ENCODE measurements at regions not wholly inside any gene's neighbourhood (a gene's known extent, or its start where the extent isn't known, plus 50 kb on each side); places are given as distances from the start of the nearest gene placed in this dataset.
"Not testable (repeated sequence)": the region's sequence is repeated elsewhere in the genome, so short reads cannot be mapped to it uniquely, and the experiment has no call there.

DNA sequence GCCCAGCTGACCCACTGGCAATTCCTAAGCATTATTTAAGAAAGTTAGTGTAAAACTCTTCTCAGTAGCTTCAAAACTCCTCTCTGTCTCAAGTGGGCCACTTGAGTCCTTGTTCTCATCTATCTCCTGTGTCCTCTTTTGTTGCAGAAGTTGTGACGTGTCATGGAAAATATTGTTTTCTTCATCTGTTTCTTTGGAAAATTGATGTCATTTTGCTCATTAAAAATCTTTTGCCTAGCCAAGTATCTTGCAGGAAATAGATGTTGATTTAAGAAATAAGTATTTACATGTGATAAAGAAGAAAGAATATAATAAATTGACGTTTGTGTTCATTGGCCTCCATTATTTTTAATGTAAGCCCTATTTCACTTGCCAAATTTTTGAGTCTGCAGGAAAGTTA lies 1158.4 kb upstream of the SEMA6A start:
- Histone ChIP-seq H3K27me3 (ENCODE audit: control insufficient read depth, insufficient read depth, low read length) (no peaks in the 10 kb centered on the region), H3K9me3 (ENCODE audit: control insufficient read depth, insufficient read depth, low read depth, low read length) (no peaks in the 10 kb centered on the region), H3K4me3 (ENCODE audit: low read depth, low read length) (no peak overlapping the region), H3K36me3 (ENCODE audit: control insufficient read depth, insufficient read depth, low read length) (no peaks in the 10 kb centered on the region), H3K9ac (ENCODE audit: low read length) (no peak overlapping the region), H3K27ac (ENCODE audit: low read depth, low read length) (no peak overlapping the region), H3K4me1 (ENCODE audit: control insufficient read depth, insufficient read depth, low read length) (no peaks in the 10 kb centered on the region)

DNA sequence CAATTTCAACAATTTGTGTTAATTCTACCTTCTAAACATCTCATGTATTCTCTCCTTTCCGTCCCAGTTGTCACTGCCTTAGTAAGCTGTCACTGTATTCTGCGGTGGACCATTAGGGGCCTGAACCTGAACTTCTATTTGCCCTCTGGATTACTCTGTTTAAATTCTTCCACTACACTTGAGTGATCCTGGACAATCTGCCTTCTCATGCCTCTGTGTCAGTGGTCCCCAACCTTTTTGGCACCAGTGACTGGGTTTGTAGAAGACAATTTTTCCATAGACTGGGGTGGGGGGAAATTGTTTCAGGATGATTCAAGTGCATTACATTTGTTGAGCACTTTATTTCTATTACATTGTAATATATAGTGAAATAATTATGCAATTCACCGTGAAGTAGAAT lies 1157.6 kb upstream of the SEMA6A start:
- H3K4me3 ChIP-seq (ENCODE audit: low read depth, low read length) = no peak overlapping the region

DNA sequence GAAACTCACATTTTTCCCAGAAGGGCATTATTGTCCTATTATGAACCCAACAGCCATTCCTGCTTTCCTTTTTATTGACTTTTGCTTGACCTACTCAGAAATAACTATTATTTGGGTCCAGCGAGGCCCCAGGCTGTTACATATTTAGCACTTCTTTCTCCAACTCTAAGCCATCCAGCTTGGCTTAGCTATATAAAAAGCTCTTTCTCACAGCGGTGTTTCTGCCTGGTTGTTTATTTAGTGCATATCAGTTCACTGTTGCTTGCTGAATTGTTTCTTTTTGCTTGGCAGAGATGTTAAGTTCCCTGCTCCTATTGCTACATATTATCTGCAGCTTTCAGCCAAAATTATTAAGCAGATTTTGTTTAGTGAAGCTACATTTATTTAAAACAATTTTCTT lies 1156.8 kb upstream of the SEMA6A start:
- Histone ChIP-seq H3K36me3 (ENCODE audit: control insufficient read depth, insufficient read depth, low read length) (no peaks in the 10 kb centered on the region), H3K27ac (ENCODE audit: low read depth, low read length) (no peak overlapping the region), H3K9ac (ENCODE audit: low read length) (no peak overlapping the region), H3K4me3 (ENCODE audit: low read depth, low read length) (no peak overlapping the region), H3K4me1 (ENCODE audit: control insufficient read depth, insufficient read depth, low read length) (no peaks in the 10 kb centered on the region), H3K27me3 (ENCODE audit: control insufficient read depth, insufficient read depth, low read length) (no peaks in the 10 kb centered on the region), H3K9me3 (ENCODE audit: control insufficient read depth, insufficient read depth, low read depth, low read length) (no peaks in the 10 kb centered on the region)

More for the DNA sequence above, 1157.6 kb upstream of the SEMA6A start:
- no peaks in the 10 kb centered on the region for H3K4me1 ChIP-seq (ENCODE audit: control insufficient read depth, insufficient read depth, low read length)
- H3K27me3 ChIP-seq (ENCODE audit: control insufficient read depth, insufficient read depth, low read length) = no peaks in the 10 kb centered on the region
- no peaks in the 10 kb centered on the region for H3K36me3 ChIP-seq (ENCODE audit: control insufficient read depth, insufficient read depth, low read length)
- H3K9me3 ChIP-seq (ENCODE audit: control insufficient read depth, insufficient read depth, low read depth, low read length) = no peaks in the 10 kb centered on the region
- no peak overlapping the region for H3K9ac ChIP-seq (ENCODE audit: low read length)
- H3K27ac ChIP-seq (ENCODE audit: low read depth, low read length) = no peak overlapping the region

DNA sequence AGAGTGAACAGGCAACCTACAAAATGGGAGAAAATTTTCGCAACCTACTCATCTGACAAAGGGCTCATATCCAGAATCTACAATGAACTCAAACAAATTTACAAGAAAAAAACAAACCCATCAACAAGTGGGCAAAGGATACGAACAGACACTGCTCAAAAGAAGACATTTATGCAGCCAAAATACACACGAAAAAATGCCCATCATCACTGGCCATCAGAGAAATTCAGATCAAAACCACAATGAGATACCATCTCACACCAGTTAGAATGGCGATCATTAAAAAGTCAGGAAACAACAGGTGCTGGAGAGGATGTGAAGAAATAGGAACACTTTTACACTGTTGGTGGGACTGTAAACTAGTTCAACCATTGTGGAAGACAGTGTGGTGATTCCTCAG lies 1146.2 kb upstream of the SEMA6A start:
- H3K4me1 ChIP-seq (ENCODE audit: control insufficient read depth, insufficient read depth, low read length); H3K9ac ChIP-seq (ENCODE audit: low read length); H3K27ac ChIP-seq (ENCODE audit: low read depth, low read length); H3K9me3 ChIP-seq (ENCODE audit: control insufficient read depth, insufficient read depth, low read depth, low read length); H3K4me3 ChIP-seq (ENCODE audit: low read depth, low read length); H3K36me3 ChIP-seq (ENCODE audit: control insufficient read depth, insufficient read depth, low read length); H3K27me3 ChIP-seq (ENCODE audit: control insufficient read depth, insufficient read depth, low read length): not testable (repeated sequence)

- Histone ChIP-seq H3K4me1 (ENCODE audit: control insufficient read depth, insufficient read depth, low read length) (no peaks in the 10 kb centered on the region), H3K9ac (ENCODE audit: low read length) (no peak overlapping the region), H3K9me3 (ENCODE audit: control insufficient read depth, insufficient read depth, low read depth, low read length) (peaks cover 17% of the 10 kb centered on the region; the same call in 1 of the 2 replicates), H3K27ac (ENCODE audit: low read depth, low read length) (no peak overlapping the region), H3K36me3 (ENCODE audit: control insufficient read depth, insufficient read depth, low read length) (no peaks in the 10 kb centered on the region), H3K4me3 (ENCODE audit: low read depth, low read length) (no peak overlapping the region), H3K27me3 (ENCODE audit: control insufficient read depth, insufficient read depth, low read length) (no peaks in the 10 kb centered on the region)
These were observed 1144.8 kb upstream of the SEMA6A start for GRCh38 chr5:117719413-117719812.

GRCh38 chr5:117713585-117714198 lies 1139.1 kb upstream of the SEMA6A start:
- Histone ChIP-seq H3K36me3 (ENCODE audit: control insufficient read depth, insufficient read depth, low read length) (no peaks in the 10 kb centered on the region), H3K9me3 (ENCODE audit: control insufficient read depth, insufficient read depth, low read depth, low read length) (peaks cover 42% of the 10 kb centered on the region), H3K9ac (ENCODE audit: low read length) (no peak overlapping the region), H3K27me3 (ENCODE audit: control insufficient read depth, insufficient read depth, low read length) (no peaks in the 10 kb centered on the region), H3K4me3 (ENCODE audit: low read depth, low read length) (no peak overlapping the region), H3K4me1 (ENCODE audit: control insufficient read depth, insufficient read depth, low read length) (no peaks in the 10 kb centered on the region), H3K27ac (ENCODE audit: low read depth, low read length) (no peak overlapping the region)

- Histone ChIP-seq H3K27ac (ENCODE audit: low read depth, low read length) (no peak overlapping the region), H3K9me3 (ENCODE audit: control insufficient read depth, insufficient read depth, low read depth, low read length) (no peaks in the 10 kb centered on the region), H3K36me3 (ENCODE audit: control insufficient read depth, insufficient read depth, low read length) (no peaks in the 10 kb centered on the region)
These were observed 1126.4 kb upstream of the SEMA6A start for GRCh38 chr5:117701062-117701461.

GRCh38 chr5:117692606-117693005 lies 1118.0 kb upstream of the SEMA6A start:
- H3K27ac ChIP-seq (ENCODE audit: low read depth, low read length) = no peak overlapping the region
- H3K4me1 ChIP-seq (ENCODE audit: control insufficient read depth, insufficient read depth, low read length) = no peaks in the 10 kb centered on the region
- H3K4me3 ChIP-seq (ENCODE audit: low read depth, low read length) = no peak overlapping the region
- H3K36me3 ChIP-seq (ENCODE audit: control insufficient read depth, insufficient read depth, low read length) = no peaks in the 10 kb centered on the region
- H3K9ac ChIP-seq (ENCODE audit: low read length) = no peak overlapping the region
- H3K9me3 ChIP-seq (ENCODE audit: control insufficient read depth, insufficient read depth, low read depth, low read length) = no peaks in the 10 kb centered on the region
- no peaks in the 10 kb centered on the region for H3K27me3 ChIP-seq (ENCODE audit: control insufficient read depth, insufficient read depth, low read length)

More at GRCh38 chr5:117701062-117701461, 1126.4 kb upstream of the SEMA6A start:
- Histone ChIP-seq H3K9ac (ENCODE audit: low read length) (no peak overlapping the region), H3K4me1 (ENCODE audit: control insufficient read depth, insufficient read depth, low read length) (no peaks in the 10 kb centered on the region), H3K4me3 (ENCODE audit: low read depth, low read length) (no peak overlapping the region), H3K27me3 (ENCODE audit: control insufficient read depth, insufficient read depth, low read length) (no peaks in the 10 kb centered on the region)

DNA sequence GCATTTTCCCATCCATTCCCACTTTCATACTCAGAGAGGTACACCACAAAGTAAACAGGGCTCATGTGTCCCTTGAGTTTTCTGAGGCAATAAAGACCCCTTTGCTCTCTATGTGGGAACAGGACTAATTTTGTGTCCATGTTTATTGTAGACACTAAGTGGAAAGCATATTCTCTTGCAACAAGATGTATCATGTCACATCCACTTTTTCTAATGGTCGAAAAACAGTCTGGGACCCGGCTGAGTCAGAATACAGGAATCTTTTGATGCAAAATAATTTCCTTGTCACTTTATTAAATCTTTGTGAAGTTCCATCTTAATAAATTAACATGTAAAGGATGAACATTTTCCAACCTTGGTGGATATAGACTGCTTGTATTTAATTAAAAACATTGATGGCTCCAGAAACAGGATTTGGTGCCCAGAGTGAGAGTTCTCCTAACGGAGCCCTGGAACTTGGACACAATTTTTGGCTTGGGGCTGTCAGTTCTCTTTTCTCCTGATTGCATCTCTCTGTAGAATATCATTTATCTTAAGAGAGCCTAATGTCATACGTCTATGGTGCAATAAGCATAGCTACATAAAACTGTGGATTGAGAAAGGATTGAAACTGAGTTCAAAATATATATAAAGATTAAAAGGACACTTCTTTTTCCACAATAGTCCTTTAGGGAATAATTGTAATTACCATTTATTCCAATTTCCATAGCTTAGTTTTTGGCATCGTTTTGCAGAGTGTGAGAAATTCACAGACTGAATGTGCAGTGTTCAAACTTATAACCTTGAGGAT lies 1116.7 kb upstream of the SEMA6A start:
- Histone ChIP-seq H3K4me1 (ENCODE audit: control insufficient read depth, insufficient read depth, low read length) (no peaks in the 10 kb centered on the region), H3K36me3 (ENCODE audit: control insufficient read depth, insufficient read depth, low read length) (no peaks in the 10 kb centered on the region), H3K27me3 (ENCODE audit: control insufficient read depth, insufficient read depth, low read length) (no peaks in the 10 kb centered on the region), H3K27ac (ENCODE audit: low read depth, low read length) (no peak overlapping the region), H3K9me3 (ENCODE audit: control insufficient read depth, insufficient read depth, low read depth, low read length) (no peaks in the 10 kb centered on the region), H3K9ac (ENCODE audit: low read length) (no peak overlapping the region), H3K4me3 (ENCODE audit: low read depth, low read length) (no peak overlapping the region)

DNA sequence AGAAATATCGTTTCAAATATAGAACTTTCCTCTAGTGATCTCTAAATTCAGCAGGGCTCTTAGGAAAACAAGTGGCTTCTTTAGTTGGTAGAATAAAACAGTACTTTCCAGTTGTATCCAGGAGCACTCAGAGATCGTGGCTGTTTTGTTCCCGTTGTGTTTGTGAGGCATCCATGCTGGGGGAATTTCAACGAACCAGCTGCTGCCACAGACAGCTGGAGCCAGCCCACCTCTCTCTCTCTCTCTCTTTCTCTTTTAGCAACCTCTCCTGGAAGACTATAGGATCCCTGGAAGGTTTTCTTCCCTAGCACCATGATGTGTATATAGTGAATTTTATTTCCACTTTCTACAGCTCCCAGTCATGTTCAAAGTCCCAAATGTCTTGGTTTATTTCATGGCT lies 1116.0 kb upstream of the SEMA6A start:
- Histone ChIP-seq H3K4me1 (ENCODE audit: control insufficient read depth, insufficient read depth, low read length) (no peaks in the 10 kb centered on the region), H3K4me3 (ENCODE audit: low read depth, low read length) (no peak overlapping the region), H3K27ac (ENCODE audit: low read depth, low read length) (no peak overlapping the region), H3K9ac (ENCODE audit: low read length) (no peak overlapping the region), H3K9me3 (ENCODE audit: control insufficient read depth, insufficient read depth, low read depth, low read length) (no peaks in the 10 kb centered on the region), H3K36me3 (ENCODE audit: control insufficient read depth, insufficient read depth, low read length) (no peaks in the 10 kb centered on the region), H3K27me3 (ENCODE audit: control insufficient read depth, insufficient read depth, low read length) (no peaks in the 10 kb centered on the region)

DNA sequence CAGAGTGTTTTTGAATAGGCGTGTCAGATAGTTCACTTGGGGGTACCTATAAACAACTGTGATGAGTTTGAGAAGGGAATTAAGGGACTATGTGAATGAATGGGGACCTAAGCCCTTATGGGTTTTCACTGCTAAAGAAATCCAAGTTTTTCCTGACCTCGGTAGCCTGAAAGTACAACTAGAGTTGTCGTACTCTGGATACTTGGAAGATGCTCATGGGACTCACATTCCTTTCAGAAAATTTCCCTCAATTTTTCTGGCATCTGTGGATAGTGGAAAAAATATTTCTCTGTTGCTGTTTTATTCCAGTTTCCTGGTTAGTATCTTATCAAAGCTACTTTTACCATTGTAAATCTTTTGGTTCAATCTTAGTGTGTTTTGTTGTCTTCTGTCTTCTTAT lies 1112.3 kb upstream of the SEMA6A start:
- H3K36me3 ChIP-seq (ENCODE audit: control insufficient read depth, insufficient read depth, low read length) = no peaks in the 10 kb centered on the region
- no peaks in the 10 kb centered on the region for H3K9me3 ChIP-seq (ENCODE audit: control insufficient read depth, insufficient read depth, low read depth, low read length)
- no peak overlapping the region for H3K9ac ChIP-seq (ENCODE audit: low read length)
- H3K4me1 ChIP-seq (ENCODE audit: control insufficient read depth, insufficient read depth, low read length) = no peaks in the 10 kb centered on the region
- H3K27ac ChIP-seq (ENCODE audit: low read depth, low read length) = no peak overlapping the region
- no peak overlapping the region for H3K4me3 ChIP-seq (ENCODE audit: low read depth, low read length)
- H3K27me3 ChIP-seq (ENCODE audit: control insufficient read depth, insufficient read depth, low read length) = no peaks in the 10 kb centered on the region
